ENCODE measurements at regions not wholly inside any gene's neighbourhood (a gene's known extent, or its start where the extent isn't known, plus 50 kb on each side); places are given as distances from the start of the nearest gene placed in this dataset.

DNA sequence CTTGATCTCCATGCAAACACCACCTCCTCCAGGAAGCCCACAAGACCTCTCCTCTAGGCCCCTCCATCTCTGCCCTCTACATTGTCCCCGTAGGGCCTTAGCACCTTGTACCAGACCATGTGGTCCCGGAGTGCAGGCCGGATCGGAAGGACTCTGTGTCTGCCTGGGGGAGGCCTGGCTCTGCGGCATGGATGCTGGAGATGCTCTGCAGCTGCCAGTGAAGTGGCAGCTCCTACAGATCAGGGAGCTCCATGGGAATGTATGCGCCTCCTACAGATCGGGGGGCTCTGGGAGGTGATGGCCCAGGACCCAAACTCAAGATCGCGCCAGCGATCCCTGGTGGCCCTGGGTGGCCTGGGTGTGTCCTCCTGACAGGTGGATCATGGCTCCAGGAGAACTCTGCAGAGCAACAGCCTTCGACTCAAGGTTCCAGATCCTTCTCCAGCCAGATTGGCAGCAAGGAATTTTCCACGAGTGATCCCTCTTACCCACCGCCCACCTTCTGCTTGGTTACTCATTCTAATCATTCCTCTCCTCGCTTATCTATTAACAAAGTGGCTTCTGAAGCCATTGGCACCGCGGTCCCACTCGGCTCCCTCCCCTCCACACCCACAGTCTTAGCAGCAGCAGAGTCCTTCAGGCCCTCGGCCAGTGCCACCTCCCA, 67.3 kb downstream of the ADRA2C start:
- Histone ChIP-seq H2AFZ (ENCODE audit: low read length) (no peak overlapping the region), H3K79me2 (ENCODE audit: insufficient read depth, low read depth, low read length) (no peaks in the 10 kb centered on the region), H3K9me3 (ENCODE audit: low read length) (no peaks in the 10 kb centered on the region), H3K4me2 (ENCODE audit: low read length) (no peak overlapping the region), H3K9me2 (ENCODE audit: insufficient read depth, low read length) (no peaks in the 10 kb centered on the region), H3K4me1 (ENCODE audit: insufficient read depth, low read length, poor library complexity, severe bottlenecking) (no peaks in the 10 kb centered on the region), H3K4me3 (ENCODE audit: low read depth, low read length, poor library complexity, severe bottlenecking) (no peak overlapping the region), H3K36me3 (ENCODE audit: insufficient read depth, low read length) (no peaks in the 10 kb centered on the region), H4K20me1 (ENCODE audit: insufficient read depth, low read length) (no peaks in the 10 kb centered on the region), H3K27ac (ENCODE audit: low read depth, low read length, poor library complexity, severe bottlenecking) (no peak overlapping the region)
- POLR2A ChIA-PET = no interaction called here
- BruUV-seq (replicated peaks) = no TSS peak
- intact Hi-C loops (cut with micrococcal nuclease; ENCODE audit: unreplicated experiment) = no loop called here
- CTCF ChIA-PET (ENCODE audit: unreplicated experiment) = no interaction called here
- no peak for DNase-seq (ENCODE audit: low spot score)
- TF ChIP-seq CTCF (conservative IDR thresholded peaks at IDR 0.05; ENCODE audit: low read length) = no peak
- no peak for TF ChIP-seq EZH2phosphoT487 (IDR thresholded peaks at IDR 0.05; ENCODE audit: borderline replicate concordance, low read depth, low read length)

DNA sequence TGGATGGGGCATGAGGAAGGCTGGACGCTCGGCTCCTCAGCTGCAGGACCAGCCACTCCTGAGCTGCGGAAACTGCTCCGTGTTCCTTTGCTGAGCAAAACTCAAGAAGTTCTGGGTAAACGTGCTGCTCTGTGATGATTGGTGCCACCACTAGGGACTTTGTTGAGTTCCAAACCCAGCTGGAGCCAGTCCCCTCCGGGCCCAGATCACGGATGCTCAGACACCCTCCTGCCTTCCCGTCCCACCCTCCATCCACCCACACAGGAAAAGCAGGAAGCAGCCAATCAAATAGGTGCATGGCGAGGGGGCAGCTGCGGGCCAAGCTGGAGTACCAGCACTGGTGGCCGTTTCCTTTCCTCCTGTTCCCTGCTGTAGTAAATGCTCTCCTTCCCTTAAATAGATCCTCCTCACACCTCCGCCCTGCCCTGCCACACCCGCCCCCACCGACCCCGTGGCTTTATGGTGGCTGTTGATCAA, 68.0 kb downstream of the ADRA2C start:
- no peak for DNase-seq (ENCODE audit: low spot score)
- no TSS peak for BruUV-seq (replicated peaks)
- no peaks in the 10 kb centered on the region for H4K20me1 ChIP-seq (ENCODE audit: insufficient read depth, low read length)
- H3K27ac ChIP-seq (ENCODE audit: low read depth, low read length, poor library complexity, severe bottlenecking) = no peak overlapping the region
- H3K9me3 ChIP-seq (ENCODE audit: low read length) = no peaks in the 10 kb centered on the region
- no peaks in the 10 kb centered on the region for H3K4me1 ChIP-seq (ENCODE audit: insufficient read depth, low read length, poor library complexity, severe bottlenecking)
- H3K79me2 ChIP-seq (ENCODE audit: insufficient read depth, low read depth, low read length) = no peaks in the 10 kb centered on the region
- no peaks in the 10 kb centered on the region for H3K36me3 ChIP-seq (ENCODE audit: insufficient read depth, low read length)
- POLR2A ChIA-PET = no interaction called here
- H3K4me3 ChIP-seq (ENCODE audit: low read depth, low read length, poor library complexity, severe bottlenecking) = no peak overlapping the region
- CTCF ChIA-PET (ENCODE audit: unreplicated experiment) = no interaction called here
- intact Hi-C loops (cut with micrococcal nuclease; ENCODE audit: unreplicated experiment) = no loop called here
- H3K4me2 ChIP-seq (ENCODE audit: low read length) = no peak overlapping the region
- no peak overlapping the region for H2AFZ ChIP-seq (ENCODE audit: low read length)
- H3K9me2 ChIP-seq (ENCODE audit: insufficient read depth, low read length) = no peaks in the 10 kb centered on the region
- no peak for TF ChIP-seq EZH2phosphoT487 (IDR thresholded peaks at IDR 0.05; ENCODE audit: borderline replicate concordance, low read depth, low read length)
- TF ChIP-seq CTCF (conservative IDR thresholded peaks at IDR 0.05; ENCODE audit: low read length) = no peak

DNA sequence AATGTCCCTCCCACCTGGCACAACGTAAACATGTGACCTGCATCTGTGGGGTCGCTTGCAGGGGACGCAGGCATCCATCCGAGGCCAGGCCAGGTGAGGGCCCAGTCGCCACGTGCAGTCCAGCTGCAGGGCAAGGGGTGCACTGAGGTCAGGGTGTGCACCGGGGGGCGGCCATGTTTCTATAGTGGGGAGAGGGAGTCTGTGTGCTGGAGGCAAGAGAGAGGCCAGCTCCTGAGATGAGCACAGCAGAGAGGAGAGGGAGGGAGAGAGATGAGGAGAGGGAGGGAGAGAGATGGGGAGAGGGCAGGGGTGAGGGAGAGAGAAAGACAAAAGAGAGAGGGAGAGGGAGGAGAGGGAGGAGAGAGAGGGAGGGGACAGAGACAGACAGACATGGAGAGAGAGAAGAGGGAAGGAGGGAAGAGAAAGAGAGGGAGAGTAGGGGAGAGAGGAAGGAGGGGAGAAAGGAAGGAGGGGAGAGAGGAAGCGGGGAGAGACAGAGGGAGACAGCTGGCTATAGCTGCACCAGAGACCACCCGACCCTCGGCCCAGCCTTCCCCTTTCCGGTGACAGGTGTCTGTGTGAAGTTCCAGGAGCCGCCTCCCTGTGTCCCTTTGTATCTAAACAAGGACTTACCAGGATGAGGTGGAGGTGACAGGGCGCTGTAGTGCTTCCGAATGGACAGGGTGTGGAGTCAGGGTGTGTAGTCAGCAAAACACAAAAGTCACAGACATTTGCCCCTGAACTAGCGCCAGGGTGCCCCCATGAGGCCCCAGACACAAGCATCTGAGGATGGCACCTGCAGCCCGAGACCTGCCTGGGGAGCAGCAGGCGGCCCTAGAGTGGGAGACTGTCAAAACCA, 68.7 kb downstream of the ADRA2C start:
- H3K9me3 ChIP-seq (ENCODE audit: low read length) = no peaks in the 10 kb centered on the region
- no peaks in the 10 kb centered on the region for H3K9me2 ChIP-seq (ENCODE audit: insufficient read depth, low read length)
- DNase-seq (ENCODE audit: low spot score) = peak; percentile 19
- ChIA-PET CTCF (ENCODE audit: unreplicated experiment) (no interaction called here), POLR2A (no interaction called here)
- no peak overlapping the region for H3K4me3 ChIP-seq (ENCODE audit: low read depth, low read length, poor library complexity, severe bottlenecking)
- H2AFZ ChIP-seq (ENCODE audit: low read length) = no peak overlapping the region
- no peak overlapping the region for H3K4me2 ChIP-seq (ENCODE audit: low read length)
- intact Hi-C loops (cut with micrococcal nuclease; ENCODE audit: unreplicated experiment) = no loop called here
- no peak overlapping the region for H3K27ac ChIP-seq (ENCODE audit: low read depth, low read length, poor library complexity, severe bottlenecking)
- H4K20me1 ChIP-seq (ENCODE audit: insufficient read depth, low read length) = no peaks in the 10 kb centered on the region
- H3K79me2 ChIP-seq (ENCODE audit: insufficient read depth, low read depth, low read length) = no peaks in the 10 kb centered on the region
- no peaks in the 10 kb centered on the region for H3K36me3 ChIP-seq (ENCODE audit: insufficient read depth, low read length)
- BruUV-seq (replicated peaks) = no TSS peak
- peak; percentile 31; the same call in 1 of the 2 replicates for TF ChIP-seq CTCF (conservative IDR thresholded peaks at IDR 0.05; ENCODE audit: low read length)
- TF ChIP-seq EZH2phosphoT487 (IDR thresholded peaks at IDR 0.05; ENCODE audit: borderline replicate concordance, low read depth, low read length) = no peak
- H3K4me1 ChIP-seq (ENCODE audit: insufficient read depth, low read length, poor library complexity, severe bottlenecking) = no peaks in the 10 kb centered on the region

Data from OCI-LY7 (cell line).